ENCODE measurements at regions not wholly inside any gene's neighbourhood (a gene's known extent, or its start where the extent isn't known, plus 50 kb on each side); places are given as distances from the start of the nearest gene placed in this dataset.
"Not testable (repeated sequence)": the region's sequence is repeated elsewhere in the genome, so short reads cannot be mapped to it uniquely, and the experiment has no call there.

DNA sequence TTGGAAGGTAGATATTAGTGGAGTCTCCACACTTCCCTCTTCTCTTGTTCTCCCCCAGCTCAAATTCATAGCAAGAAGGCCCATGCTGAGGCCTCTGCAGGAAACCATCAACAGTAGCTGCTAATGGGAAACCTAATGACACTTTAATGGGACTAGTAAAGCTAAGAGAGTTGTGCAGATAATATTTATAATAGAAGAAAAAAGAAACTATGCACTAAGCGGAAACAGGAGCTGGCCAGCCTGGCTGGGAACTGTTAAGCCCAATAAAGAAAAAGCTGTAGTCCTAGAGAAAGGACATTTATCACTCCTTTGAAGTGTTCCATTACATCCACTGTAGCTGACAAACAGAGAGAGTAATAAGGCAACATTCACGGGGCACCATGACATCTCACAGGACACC, 229.6 kb downstream of the IGSF11 start:
- DNase-seq (ENCODE audit: low read depth, low spot score), result no peak

GRCh38 chr3:118806423-118806822, 228.2 kb downstream of the IGSF11 start:
- DNase-seq (ENCODE audit: low read depth, low spot score), result no peak

DNA sequence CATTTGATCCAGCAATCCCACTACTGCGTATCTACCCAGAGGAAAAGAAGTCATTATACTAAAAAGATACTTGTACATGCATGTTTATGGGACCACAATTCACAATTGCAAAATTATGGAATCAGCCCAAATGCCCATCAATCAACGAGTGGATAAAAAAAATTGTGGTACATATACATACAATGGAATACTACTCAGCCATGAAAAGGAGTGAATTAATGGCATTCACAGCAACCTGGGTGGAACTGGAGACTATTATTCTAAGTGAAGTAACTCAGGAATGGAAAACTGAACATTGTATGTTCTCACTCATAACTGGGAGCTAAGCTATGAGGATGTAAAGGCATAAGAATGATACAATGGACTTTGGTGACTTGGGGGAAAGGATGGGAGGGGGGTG, 227.3 kb downstream of the IGSF11 start:
- not testable (repeated sequence) for DNase-seq (ENCODE audit: low read depth, low spot score)

- no peak for DNase-seq (ENCODE audit: low read depth, low spot score)
Measured at GRCh38 chr3:118808723-118809122, 225.9 kb downstream of the IGSF11 start.

DNA sequence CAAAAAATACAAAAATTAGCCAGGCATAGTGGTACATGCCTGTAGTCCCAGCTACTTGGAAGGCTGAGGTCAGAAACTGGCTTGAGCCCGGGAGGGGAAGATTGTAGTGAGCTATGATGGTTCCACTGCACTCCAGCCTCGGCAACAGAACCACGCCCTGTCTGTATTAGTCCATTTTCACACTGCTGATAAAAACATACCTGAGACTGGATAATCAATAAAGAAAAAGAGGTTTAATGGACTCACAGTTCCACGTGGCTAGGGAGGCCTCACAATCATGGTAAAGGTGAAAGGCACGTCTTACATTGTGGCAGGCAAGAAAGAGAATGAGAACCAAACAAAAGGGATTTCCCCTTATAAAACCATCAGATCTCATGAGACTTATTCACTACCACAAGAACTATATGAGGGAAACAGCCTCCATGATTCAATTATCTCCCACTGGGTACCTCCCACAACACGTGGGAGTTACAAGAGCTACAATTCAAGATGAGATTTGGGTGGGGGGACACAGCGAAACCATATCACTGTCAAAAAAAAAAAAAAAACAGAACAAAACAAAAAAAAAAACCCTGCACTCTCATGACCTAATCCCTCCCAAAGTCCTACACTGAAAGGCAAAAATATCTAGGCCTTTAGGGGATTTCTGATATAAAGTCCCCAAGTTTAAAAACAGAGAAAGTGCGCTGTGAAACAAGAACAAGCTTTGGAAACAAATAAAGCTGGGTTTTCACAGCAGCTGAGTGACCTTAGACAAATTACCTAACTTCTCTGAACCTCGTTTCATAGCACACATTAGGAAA, 224.7 kb downstream of the IGSF11 start:
- DNase-seq (ENCODE audit: low read depth, low spot score), result no peak

DNA sequence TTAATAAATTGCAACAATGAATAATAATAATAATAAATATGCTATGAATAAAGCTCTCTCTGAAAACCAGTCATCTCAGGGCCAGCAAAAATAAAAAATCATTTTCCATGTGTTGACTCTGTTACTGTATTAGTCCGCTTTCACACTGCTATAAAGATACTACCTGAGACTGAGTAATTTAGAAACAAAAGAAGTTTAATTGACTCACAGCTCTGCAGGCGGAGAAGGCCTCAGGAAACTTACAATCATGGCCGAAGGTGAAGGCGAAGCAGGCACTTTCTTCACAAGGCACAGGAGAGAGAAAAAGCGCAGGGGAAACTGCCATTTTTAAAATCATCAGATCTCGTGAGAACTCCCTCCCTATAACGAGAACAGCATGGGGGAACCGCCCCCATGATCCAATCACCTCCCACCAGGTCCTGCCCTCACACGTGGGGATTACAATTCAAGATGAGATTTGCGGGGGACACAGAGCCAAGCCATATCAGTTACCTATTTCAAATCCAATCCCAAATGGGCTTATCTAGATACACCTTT, 224.1 kb downstream of the IGSF11 start:
- no peak for DNase-seq (ENCODE audit: low read depth, low spot score)

- DNase-seq (ENCODE audit: low read depth, low spot score), result no peak
Measured at GRCh38 chr3:118811236-118811732, 223.4 kb downstream of the IGSF11 start.

DNA sequence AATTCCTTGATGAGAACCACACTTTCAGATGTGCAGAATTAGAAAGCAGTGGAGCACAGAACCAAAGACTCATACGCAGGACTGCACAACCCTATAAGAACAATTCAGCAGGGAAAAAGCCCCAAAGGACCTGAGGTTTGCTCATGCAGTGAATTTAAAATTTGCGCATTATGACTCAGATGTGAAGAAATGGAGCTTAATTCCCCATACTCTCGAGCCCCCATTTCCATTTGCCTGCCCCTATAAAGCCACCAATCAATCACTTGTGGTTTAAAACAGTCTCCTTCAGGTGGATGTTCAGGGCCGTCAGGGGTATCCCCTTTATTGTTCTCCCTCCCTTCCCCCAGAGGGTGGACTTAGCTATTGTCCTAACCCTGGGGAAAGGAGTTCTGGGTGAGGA, 221.2 kb downstream of the IGSF11 start:
- no peak for DNase-seq (ENCODE audit: low read depth, low spot score)

DNA sequence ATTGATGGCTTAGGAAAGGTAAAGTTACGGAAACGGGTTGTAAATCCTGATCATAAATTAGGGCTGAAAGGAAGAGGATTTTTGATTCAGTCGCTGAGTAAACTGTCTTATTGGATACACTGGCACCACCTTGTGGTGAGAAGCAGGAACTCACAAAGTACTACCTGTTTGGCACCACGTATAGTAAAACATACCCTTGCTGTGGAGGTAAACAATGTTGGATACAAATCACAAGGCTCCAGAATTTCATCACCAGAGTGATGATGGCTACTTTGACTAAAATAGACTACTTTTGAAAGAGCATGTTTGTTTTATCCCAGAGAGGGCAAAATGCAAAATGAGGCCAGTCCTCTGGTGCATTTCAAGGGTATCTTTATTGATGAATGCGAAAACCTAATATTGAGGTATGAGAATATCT, 216.9 kb downstream of the IGSF11 start:
- no peak for DNase-seq (ENCODE audit: low read depth, low spot score)

GRCh38 chr3:118818386-118818785, 216.3 kb downstream of the IGSF11 start:
- no peak for DNase-seq (ENCODE audit: low read depth, low spot score)

- DNase-seq (ENCODE audit: low read depth, low spot score), result no peak
Measured at GRCh38 chr3:118823626-118824025, 211.0 kb downstream of the IGSF11 start.

GRCh38 chr3:118827446-118827845, 207.2 kb downstream of the IGSF11 start:
- no peak for DNase-seq (ENCODE audit: low read depth, low spot score)

DNA sequence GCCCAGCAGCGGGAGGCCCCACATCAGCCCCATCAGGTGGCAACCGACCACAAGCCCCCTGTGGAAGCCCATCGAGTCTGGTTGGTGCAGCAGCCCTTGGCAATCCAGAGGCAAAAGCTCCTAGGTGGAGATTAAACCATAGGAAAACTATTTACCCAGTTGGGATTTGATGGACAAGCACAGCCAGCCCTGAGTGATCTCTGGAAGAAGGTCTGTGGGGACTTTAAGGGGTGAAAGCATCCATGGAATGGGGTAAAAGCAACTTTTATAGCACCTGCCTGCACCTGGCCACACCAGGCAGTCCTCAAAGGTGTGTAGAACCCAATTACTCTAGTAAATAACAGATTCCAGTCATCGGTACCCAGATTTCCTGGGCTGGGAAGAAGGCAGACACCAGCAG, 206.3 kb downstream of the IGSF11 start:
- DNase-seq (ENCODE audit: low read depth, low spot score), result no peak

GRCh38 chr3:118833075-118833474, 201.6 kb downstream of the IGSF11 start:
- DNase-seq (ENCODE audit: low read depth, low spot score), result no peak

GRCh38 chr3:118838871-118839270, 195.8 kb downstream of the IGSF11 start:
- no peak for DNase-seq (ENCODE audit: low read depth, low spot score)

DNA sequence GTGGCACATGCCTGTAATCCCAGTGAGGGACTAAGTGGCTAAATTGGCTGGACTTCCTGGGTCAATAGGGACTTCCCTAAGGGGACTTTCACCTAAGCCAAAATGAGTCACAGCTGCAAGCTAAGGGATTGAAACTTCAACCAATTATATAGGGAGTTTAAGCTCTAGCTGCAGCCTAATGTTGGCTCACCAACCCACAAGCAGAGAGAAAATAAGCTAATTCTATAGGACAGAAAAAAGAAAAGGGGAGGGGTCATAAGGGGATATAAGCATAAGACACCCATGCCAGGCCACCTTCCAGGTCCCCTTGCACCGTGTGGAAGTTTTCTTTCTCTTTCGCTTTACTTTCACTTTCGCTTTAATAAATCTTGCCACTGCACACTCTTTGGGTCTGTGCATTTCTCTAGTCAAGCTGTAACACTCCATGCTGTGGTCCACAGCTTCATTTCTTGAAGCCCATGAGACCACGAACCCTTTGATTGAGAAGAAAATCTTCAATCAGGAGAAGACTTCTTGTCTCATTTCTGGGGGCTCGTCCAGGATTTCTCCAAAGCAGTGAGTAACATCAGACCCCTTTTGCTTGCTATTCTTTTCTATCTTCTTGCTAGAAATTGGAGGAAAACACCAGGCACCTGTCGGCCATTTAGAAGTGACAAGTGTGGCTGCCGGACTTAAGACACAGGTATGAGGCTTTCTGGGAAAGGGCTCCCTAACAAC, 192.3 kb downstream of the IGSF11 start:
- no peak for DNase-seq (ENCODE audit: low read depth, low spot score)

DNA sequence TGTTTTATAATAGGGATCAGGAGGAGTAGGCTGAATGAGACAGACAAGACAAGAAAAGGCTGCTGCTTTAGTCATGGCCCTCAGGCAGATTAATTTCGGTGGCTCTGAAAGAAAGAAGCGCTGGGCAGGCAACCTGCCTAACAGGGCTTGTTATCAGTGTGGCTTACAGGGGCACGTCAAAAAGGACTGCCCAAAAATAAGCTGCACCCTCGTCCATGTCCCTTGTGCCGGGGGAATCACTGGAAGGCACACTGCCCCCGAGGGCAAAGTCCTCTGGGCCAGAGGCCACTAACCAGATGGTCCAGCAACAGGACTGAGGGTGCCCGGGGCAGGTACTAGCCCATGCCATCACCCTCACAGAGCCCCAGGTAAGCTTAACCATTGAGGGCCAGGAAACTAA, 188.5 kb downstream of the IGSF11 start:
- no peak for DNase-seq (ENCODE audit: low read depth, low spot score)

Data from brain pericyte (primary cell).